Cardiac septum (tissue), 1 donor: ENCODE measurements at regions not wholly inside any gene's neighbourhood (a gene's known extent, or its start where the extent isn't known, plus 50 kb on each side); places are given as distances from the start of the nearest gene placed in this dataset.

Experiments used
- DNase-seq: peaks from one replicate; pipeline ENCODE4 v3.0.0-alpha.2; 2020; ENCODE audit warnings: low spot score
- intact Hi-C: fragments of 100-400 bp; cut with DNase I; formaldehyde crosslinking; loops from one replicate; pipeline ENCODE4 v1.14.0; 2022
- donor health status: DM: no; HTN: no; CAD: no.

GRCh38 chr2:126788113-126788512 lies 110.6 kb upstream of the TEX51 start:
- DNase-seq, result peak; percentile 49
- intact Hi-C loops, result no loop called here

- intact Hi-C loops, result no loop called here
These were observed 110.0 kb upstream of the TEX51 start for GRCh38 chr2:126788652-126789051.

GRCh38 chr2:126790987-126791780 lies 107.5 kb upstream of the TEX51 start:
- DNase-seq, result peak; percentile 33
- intact Hi-C loops, result no loop called here

More at GRCh38 chr2:126788652-126789051, 110.0 kb upstream of the TEX51 start:
- DNase-seq, result peak; percentile 36

DNA sequence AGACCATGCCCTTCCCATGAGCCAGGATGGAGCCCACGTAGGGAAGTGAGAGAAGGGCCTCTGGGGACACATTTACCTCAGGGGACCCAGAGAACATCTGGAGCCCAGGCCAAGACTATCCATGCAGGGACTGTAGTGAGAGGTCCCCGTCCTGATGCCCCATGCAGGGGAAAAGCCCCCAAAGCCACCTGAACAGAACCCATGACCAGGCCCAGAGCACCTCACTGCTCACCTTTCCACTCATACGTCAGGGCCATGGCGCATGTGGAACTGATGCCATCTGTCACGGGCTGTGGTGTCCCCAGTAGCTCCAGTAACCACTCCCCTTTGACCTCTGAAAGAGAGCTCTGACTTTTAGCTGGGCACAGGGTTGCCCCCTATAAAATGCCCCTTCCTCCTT lies 106.5 kb upstream of the TEX51 start:
- intact Hi-C loops, result no loop called here
- peak; percentile 49 for DNase-seq

DNA sequence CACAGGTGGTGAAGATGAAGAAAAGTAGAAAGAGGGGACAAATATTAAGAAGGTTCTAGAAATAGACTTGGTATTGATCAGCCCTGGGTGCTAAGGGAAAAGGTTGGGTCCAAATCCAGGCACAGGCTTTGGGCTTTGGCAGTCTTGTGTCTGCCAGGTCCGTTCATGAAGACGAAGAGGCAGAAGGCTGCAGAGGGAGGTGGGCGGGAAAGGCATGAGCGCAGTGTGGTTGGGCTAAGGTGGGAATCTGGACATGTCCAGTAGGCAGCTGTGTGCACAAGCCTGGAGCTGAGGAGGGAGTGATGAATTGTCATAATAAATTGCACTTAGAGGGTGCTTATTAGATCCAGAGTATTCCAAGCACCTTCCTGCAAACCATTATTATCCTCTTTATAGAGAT lies 105.7 kb upstream of the TEX51 start:
- peak; percentile 50 for DNase-seq
- intact Hi-C loops, result no loop called here

GRCh38 chr2:126793885-126794613 lies 104.6 kb upstream of the TEX51 start:
- peak; percentile 39 for DNase-seq
- intact Hi-C loops, result no loop called here

DNA sequence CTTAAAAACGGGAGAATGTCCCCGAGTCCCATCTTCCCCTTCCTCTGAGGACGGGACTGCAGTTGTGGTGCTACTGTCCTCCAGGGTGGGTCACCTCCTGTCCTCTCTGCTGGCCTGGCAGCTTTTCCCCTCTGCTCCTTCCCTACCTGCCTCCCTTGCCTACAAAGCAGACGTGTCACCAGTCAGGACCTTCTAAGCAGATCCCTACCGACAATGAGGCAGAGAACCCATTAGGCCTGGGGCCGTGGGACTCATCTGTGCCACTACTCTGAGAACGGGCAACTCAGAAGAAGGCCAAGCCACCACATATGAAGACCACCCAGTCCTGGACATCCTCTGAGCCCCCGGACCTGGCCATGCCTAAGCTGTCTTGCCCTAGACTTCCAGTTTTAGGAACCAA lies 103.0 kb upstream of the TEX51 start:
- peak; percentile 50 for DNase-seq
- intact Hi-C loops, result no loop called here

DNA sequence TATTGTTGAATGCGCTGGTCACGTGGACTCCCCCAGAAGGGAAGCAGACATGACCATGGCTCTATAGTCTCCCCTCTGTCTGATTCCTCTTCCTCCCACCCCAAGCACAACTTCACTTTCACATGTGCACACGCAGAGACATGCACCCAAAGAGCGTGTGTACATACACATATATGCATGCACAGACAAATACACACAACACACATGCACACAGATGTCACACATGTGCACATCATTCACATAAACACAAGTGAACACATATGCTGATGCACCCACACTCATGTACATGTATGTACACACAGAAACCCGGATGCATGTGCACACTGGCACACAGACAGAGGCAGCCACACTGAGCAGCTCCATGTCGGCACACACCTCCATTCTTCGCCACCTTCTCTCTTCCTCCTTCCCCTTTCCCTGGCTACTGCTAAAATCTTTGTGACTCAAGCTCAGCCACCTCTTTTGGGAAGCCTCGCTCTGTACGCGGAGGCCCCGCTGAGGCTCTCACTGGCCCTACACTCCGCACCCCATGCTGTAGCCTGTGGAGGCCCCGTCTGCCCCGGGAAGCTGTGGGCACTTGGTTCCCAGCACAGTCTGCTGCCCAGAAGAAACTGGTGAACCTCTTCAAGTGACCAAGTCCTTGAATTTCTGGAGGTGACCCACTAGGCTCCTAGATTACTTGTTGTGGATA lies 101.6 kb upstream of the TEX51 start:
- DNase-seq, result peak; percentile 44
- intact Hi-C loops, result no loop called here

GRCh38 chr2:126797622-126798275 lies 100.9 kb upstream of the TEX51 start:
- intact Hi-C loops, result no loop called here
- peak; percentile 51 for DNase-seq

GRCh38 chr2:126798276-126799140 lies 100.2 kb upstream of the TEX51 start:
- intact Hi-C loops, result no loop called here
- peak; percentile 19 for DNase-seq

DNA sequence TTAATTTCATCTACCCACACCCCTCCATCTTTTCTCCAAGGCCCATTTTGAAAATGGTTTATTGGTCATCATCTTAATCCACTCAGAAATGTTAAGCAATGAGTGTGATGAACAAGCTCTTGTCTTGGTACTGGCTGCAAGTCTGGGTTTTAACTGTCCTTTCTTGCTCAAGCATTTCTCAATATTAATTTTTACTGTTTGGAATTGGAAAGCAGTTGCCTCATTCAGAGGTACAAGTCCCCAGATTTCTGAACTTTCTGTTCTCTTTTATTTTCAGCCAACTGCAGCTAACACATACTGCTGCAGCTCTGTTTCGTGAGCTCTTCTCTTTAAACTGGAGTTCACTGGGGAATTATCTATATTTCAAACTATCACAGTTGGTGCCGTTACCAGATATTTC lies 99.4 kb upstream of the TEX51 start:
- intact Hi-C loops, result no loop called here
- DNase-seq, result no peak

DNA sequence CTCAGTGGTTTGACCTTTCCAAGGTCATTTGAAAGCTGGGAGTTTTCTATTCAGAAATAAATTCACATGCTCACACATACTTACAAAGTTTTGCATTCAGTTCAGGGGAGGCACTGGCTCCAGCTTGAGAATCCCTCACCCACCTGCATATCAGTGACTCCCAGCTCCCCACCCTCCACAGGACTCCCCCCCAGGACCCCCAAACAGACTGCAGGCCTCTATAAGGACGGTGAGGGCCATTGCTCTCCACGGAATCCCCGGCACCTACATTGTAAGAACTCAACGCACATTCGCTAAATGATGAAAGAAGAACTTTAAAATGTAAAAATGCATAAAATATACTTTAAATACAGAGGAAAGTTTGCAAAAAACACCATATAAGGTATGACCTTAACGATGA lies 97.2 kb upstream of the TEX51 start:
- intact Hi-C loops, result no loop called here
- DNase-seq, result peak; percentile 47

DNA sequence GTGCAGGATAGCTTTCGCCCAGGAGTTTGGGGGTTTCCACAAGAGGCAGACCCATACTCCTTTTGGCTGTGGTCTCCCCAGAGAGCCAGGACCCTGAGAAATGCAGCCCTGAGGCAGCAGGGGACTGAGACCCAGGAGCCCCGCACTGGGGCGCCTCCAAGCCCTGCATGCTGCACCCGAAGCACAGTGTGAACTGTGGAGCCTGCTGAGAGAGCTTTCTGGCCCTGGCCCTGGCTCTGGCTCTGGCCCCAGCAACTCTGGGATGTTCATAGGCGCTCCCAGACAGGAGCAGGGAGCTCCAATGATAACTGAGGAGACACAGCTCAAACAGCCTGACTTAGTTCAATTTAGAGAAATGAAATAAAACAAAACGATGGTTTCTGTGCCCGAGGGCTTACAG lies 96.4 kb upstream of the TEX51 start:
- DNase-seq, result peak; percentile 67
- intact Hi-C loops, result no loop called here

GRCh38 chr2:126802774-126803433 lies 95.8 kb upstream of the TEX51 start:
- peak; percentile 26 for DNase-seq

GRCh38 chr2:126803434-126803775 lies 95.3 kb upstream of the TEX51 start:
- intact Hi-C loops, result no loop called here
- DNase-seq, result peak; percentile 69

More at GRCh38 chr2:126802774-126803433, 95.8 kb upstream of the TEX51 start:
- intact Hi-C loops, result no loop called here

DNA sequence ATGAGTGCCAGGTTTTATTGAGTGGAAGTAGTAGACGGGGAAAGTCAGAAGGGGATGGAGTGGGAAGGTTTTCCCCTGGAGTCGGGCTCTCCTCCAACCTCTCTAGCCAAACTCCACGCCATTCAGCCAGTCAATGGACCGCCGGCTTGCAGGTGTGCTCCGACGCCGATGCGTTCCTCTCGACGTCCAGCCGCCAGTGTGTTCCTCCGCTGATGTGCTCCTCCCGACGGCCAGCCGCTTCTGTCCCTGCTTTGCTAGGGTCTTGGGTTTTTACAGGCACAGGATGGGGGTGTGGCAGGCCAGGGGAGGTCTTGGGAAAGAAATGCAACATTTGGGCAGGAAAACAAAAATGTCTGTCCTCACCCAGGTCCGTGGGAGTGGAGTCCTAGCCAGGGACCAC lies 94.3 kb upstream of the TEX51 start:
- intact Hi-C loops, result no loop called here
- peak; percentile 55 for DNase-seq

GRCh38 chr2:126808929-126809328 lies 89.8 kb upstream of the TEX51 start:
- intact Hi-C loops, result no loop called here
- peak; percentile 22 for DNase-seq

DNA sequence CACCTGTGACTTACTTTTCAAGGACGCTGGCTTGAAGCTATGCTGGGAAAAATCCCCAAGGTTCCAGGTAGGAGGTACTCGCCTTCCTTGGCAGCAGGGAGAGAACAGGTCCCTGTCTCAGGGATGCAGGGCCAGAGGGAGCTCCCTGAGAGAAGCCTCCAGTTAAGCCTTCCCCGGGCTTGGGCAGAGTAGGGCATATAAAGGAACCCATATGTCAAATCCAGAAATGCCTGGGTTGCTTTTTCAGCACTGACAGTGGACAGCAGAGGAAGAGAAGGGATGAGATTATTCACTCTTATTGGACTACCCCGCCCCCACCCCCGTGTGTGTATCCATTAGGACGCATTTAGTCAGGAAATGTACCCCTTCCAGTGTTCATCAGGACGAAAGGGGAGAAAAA lies 89.3 kb upstream of the TEX51 start:
- intact Hi-C loops, result no loop called here

DNA sequence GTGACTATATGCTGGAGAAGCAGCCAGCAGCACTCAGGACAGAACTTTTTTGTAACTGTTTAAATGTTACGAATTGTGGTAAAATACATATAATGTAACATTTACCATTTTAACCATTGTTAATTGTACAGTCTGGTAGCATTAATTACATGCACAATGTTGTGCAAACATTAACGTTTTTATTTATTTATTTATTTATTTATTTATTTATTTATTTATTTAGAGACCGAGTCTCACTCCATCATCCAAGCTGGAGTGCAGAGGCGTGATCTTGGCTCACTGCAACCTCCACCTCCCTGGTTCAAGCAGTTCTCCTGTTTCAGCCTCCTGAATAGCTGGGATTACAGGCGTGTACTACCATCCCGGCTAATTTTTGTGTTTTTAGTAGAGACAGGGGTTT lies 88.7 kb upstream of the TEX51 start:
- intact Hi-C loops, result no loop called here
- no peak for DNase-seq

More for the DNA sequence above, 89.3 kb upstream of the TEX51 start:
- DNase-seq, result peak; percentile 7
